H7 (cell line): ENCODE measurements at regions not wholly inside any gene's neighbourhood (a gene's known extent, or its start where the extent isn't known, plus 50 kb on each side); places are given as distances from the start of the nearest gene placed in this dataset.

Experiments used
- DNase-seq: peaks from one replicate; pipeline ENCODE4 v3.0.0; 2012
- H3K27me3 ChIP-seq: 2 replicates; pipeline ENCODE4 v1.6.0; 2011; ENCODE audit warnings: mild to moderate bottlenecking, low read length; ENCODE audit not compliant: control insufficient read depth, insufficient read depth
- H3K36me3 ChIP-seq: replicated peaks from 2 replicates; pipeline ENCODE4 v1.5.1; 2011; ENCODE audit warnings: low read length; ENCODE audit not compliant: control insufficient read depth, insufficient read depth
- H3K4me3 ChIP-seq: 2 replicates; pipeline ENCODE4 v1.5.1; 2011; ENCODE audit warnings: low read depth, mild to moderate bottlenecking, control low read depth, low read length, moderate library complexity; ENCODE audit not compliant: insufficient read depth

DNA sequence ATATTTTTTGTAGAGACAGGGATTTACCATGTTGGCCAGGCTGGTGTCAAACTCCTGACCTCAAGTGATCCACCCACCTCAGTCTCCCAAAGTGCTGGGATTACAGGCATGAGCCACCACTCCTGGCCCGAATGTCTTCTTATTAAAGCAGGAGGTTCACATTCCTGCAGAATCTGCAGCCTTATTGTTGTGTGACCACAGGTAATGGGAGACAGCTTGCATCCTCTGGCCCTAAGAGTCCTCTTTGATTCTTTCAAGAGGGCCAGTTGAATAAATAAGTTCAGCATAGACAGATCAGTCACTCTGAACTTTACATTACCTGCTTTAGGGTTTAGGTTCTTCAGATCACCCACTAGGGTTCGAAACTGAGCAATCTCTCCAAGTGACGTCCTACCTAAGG is 172.9 kb upstream of the TOPAZ1 start:
- Histone ChIP-seq H3K4me3 (no peak overlapping the region), H3K36me3 (no peaks in the 10 kb centered on the region), H3K27me3 (no peaks in the 10 kb centered on the region)
- DNase-seq: peak; percentile 4

DNA sequence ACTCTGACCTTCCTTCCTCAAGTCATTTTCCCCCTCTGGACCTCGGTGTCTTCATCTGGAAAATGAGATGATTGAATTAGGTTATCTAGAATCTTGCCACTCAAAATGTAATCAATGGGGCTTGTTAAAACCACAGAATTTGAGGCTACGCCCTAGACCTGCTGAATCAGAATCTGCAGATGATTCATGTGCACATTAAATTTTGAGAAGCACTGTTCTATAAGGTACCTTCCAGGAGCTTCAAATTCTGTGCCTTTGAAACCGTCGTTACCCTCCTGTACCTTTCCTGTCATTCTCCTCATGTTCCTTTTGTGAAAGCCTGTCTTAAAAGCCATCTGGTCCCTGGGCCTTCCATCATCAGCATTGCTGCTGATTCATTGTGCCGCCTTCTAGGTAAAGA is 172.4 kb upstream of the TOPAZ1 start:
- DNase-seq: no peak
- no peaks in the 10 kb centered on the region for H3K36me3 ChIP-seq
- H3K27me3 ChIP-seq: no peaks in the 10 kb centered on the region
- H3K4me3 ChIP-seq: no peak overlapping the region

DNA sequence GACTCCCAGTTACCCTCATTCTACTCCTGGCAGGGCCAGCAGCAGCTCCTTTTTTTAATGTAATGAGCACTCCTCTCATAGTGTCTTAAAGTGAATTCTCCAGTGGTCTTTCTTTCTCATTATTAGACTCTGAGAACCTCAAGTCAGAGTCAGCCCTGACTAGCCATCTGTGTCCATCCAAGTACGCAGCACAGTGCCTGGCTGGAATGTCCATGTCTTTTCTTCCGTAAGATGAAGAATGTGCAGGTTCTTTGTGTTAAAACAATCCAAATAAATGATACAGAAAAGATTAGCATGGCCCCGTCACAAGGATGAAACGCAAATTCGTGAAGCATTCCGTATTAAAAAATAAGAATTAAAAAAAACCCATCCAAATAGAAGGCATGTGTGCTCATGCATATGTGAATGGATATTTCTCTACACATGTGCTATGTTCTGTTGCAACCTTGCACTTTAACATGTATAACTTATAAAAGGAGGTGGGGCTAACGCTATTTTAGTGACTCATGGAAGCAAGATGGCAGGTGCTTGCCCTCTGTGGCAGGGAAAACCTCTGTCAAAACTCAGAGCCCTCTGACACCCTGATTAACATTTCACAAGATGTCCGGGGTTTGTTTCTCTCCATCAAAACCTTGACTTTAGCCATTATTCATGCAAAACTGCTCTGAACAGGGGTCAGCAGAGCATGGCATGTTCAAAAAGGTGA is 170.7 kb upstream of the TOPAZ1 start:
- H3K27me3 ChIP-seq: no peaks in the 10 kb centered on the region

DNA sequence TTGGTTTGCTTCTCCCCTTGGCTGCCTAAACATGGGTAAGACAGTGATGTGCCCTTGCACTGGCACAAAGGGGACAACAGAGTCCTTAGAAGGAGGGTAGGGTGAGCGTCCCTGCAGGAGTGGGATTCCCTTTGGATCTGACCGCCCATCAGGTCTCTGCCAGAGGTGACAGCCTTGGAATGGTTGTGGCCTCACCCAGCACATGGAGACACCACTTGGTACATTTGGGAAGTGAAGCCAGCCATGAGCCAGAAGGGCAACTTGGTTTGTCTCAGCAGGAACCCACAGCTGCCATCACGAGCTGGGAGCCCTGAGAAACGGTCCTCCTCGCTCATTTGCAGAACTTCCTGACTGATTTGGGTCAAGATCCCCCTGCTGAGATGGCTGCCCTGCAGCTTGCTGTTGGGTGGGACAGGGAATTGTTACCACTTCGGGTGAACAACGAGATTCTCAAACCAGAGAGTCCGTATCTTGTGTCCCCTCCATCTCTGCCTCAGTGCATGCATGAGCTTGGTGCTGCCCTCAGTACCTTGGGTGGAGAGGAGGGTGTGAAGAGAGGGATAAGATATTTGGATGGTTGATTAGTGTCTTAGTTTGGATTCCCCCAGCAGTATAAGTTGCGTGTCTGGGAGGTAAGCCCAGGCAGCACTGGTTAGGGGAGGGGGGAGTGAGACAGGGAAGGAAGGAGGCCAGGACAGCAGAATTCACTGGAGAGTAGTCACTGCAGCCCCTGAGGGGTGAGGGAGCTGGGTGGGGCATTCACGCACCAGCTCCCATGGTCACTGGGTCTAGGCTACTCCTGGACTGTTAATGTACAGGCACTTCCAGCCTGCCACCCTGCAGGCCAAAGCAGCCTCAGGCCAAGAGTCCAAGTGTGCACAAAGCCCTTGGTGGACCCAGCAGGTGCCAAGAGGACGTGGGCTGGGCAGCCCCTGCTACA is 168.8 kb upstream of the TOPAZ1 start:
- no peaks in the 10 kb centered on the region for H3K36me3 ChIP-seq
- H3K27me3 ChIP-seq: no peaks in the 10 kb centered on the region
- no peak overlapping the region for H3K4me3 ChIP-seq
- DNase-seq: no peak

More for the DNA sequence above, 170.7 kb upstream of the TOPAZ1 start:
- DNase-seq: no peak
- Histone ChIP-seq H3K4me3 (no peak overlapping the region), H3K36me3 (no peaks in the 10 kb centered on the region)

DNA sequence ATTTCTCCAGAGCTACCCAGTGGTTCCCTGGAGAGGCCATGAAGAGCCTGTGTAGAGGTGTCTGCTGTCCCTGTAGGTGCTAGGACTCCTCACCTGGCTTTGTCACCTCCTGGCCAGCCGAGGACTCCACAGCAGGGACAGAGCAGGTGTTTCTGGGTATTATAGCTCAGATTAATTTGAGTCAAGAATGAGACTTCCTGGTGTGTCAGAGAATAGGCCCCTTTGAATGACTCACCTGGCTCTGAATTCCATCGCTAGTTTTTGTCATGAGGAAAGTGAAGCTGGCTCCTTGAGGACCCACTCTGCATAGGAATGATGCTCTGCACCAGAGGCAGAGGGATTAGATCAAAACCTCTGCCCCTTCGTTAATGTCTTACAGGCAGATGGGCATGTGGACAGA is 167.5 kb upstream of the TOPAZ1 start:
- Histone ChIP-seq H3K4me3 (no peak overlapping the region), H3K36me3 (no peaks in the 10 kb centered on the region), H3K27me3 (no peaks in the 10 kb centered on the region)
- peak; percentile 65 for DNase-seq

DNA sequence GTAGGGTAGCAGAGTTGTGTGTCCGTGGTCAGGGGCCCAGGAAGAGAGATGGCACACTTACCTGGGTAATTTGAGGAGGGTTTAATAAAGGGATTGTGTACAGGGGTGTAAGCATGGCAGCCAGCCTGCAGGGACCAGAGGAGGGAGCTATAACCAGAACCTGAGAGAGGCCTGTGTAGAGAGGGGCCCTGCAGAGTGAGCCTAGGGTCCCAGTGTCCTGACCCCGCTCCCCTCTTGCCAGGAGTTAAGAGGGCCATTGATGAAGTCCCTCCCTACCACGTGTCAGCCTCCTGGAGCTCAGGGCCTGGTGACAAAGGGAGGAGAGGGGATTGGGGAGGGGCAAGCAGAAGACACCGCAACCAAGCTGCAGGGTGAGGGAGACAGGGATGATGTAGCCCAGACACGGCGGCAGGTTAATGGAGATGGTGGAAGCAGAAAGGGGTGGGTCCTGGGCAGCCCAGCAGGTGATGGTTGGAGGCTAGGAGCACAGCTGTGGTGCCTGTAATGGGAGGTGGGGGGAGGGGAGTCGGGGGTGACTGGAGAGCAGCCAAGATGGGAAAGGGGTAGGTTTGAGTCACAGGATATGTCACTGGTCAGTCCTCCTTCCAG is 165.4 kb upstream of the TOPAZ1 start:
- H3K27me3 ChIP-seq: no peaks in the 10 kb centered on the region
- DNase-seq: peak; percentile 41
- H3K36me3 ChIP-seq: no peaks in the 10 kb centered on the region
- no peak overlapping the region for H3K4me3 ChIP-seq

DNA sequence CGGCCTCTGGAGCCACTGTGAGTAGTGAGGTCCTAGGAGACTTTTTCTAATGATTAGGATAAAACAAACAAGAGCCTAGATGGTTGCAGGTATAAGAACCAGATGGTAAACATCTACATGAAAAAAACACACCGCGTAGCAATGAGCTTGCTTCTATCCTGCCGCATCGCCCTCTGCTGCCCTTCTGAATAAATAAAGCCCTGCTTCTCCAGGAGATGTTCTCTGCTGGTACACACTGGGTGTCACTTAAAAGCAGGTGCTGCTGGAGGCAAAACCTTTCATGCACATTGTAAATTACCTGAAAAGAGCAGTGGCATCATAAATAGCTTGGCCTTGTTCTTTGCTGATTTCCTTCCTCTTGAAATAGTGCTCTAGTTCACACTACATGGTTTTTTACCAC is 164.4 kb upstream of the TOPAZ1 start:
- Histone ChIP-seq H3K36me3 (no peaks in the 10 kb centered on the region), H3K27me3 (no peaks in the 10 kb centered on the region), H3K4me3 (no peak overlapping the region)
- peak; percentile 45 for DNase-seq

DNA sequence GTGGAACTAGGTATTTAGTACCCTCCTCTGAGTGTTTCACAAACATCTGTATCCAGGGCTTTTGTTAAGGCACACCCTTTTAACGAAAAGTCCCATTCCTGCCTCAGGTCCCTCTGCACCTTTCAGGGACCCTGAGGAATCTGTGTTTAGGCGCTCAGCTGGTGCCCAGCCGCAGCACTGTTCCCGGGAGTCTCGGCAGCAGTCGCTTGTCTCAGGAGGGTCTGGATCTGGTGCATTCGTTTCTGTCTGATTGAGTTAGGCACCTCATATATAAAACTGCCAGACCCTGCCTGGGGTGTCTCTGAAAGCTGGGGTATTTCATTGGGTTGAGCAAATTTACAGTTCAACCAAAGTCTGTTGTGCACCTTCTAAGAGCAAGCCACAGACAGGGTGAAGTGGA is 162.8 kb upstream of the TOPAZ1 start:
- no peak for DNase-seq
- no peaks in the 10 kb centered on the region for H3K36me3 ChIP-seq
- no peaks in the 10 kb centered on the region for H3K27me3 ChIP-seq
- no peak overlapping the region for H3K4me3 ChIP-seq

DNA sequence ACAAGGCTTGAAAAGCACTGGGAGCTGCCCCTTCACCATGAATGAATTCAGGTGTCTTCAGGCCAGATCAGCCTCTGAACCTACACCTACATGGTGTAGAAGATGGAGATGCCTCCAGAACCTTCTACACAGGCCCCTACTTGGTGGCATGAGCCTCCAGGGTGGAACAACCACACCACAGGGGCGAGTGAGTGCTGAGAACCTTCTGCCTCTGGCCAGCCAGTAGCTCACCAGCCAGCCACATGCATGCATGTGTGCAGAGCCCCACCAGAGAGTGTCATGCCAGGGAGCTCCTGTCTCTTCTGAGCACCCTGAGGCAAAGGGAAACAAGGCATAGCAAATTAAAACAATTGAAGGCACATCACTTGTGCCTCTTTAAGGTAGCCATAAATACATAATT is 161.8 kb upstream of the TOPAZ1 start:
- no peaks in the 10 kb centered on the region for H3K27me3 ChIP-seq
- H3K4me3 ChIP-seq: no peak overlapping the region
- no peak for DNase-seq
- no peaks in the 10 kb centered on the region for H3K36me3 ChIP-seq

DNA sequence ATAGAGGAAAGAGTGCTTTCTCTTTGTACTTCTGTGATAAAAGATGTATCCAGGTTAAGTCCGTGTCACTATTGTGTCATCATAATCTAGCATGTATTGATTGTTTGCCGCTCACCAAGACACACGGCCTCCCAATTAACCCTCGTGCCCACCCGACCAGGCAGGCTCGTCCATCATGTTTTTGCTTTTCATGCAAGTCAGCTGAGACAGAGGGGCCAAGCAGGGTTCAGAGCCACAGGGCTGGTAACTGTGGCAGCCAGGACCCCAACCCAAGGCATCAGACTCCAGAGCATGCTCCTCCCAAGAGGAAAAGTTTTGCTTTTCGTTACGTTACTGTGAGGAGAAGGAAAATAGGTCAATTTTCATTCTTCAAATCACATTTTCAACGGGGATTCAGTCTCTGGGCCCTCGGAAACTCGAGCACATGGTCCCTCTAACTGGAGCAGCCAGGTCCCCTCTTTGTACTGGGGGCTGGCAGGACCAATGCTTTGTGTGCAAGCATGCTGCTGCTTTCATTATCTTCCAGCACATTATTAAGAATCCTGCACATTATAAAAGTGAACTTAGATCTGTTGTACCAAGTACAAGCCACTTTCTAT is 161.1 kb upstream of the TOPAZ1 start:
- DNase-seq: no peak
- H3K27me3 ChIP-seq: no peaks in the 10 kb centered on the region
- no peak overlapping the region for H3K4me3 ChIP-seq
- H3K36me3 ChIP-seq: no peaks in the 10 kb centered on the region

DNA sequence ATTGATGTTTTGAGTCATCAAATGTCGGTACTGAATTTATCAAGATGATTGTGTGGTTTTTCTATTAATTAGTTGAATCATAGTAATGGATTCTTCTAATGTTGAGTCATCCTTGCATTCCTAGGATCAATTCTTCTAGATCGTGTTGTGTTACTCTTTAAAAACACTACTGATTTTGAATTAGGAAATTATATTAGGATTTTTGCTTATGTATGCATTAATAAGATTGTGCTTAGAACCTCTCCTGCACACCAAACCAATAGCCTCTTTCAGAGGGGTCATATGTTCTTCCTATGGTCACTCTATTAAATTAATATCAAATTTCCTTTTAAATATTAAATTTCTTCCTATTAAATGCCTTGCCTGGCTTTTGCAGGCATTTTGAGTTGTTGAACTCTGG is 151.7 kb upstream of the TOPAZ1 start:
- Histone ChIP-seq H3K4me3 (no peak overlapping the region), H3K27me3 (no peaks in the 10 kb centered on the region), H3K36me3 (no peaks in the 10 kb centered on the region)
- no peak for DNase-seq

DNA sequence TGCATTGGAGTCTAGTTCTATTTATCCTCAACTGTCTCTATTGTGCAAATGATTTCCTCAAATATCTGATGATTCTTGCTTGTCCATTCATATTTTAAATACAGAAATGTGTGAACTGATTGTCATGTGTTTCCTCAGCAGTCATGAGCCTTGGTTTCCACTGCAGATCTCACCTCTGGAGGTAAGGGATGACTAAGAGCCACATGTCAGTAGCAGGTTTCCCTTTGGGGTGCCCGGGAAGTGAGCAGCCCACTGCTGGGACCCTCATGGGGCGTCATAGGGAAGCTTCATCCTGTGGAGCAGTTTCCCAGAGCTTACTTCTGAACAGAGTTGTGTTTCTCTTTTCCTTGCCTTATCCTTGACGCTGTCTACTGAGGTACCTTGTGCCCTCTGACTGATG is 149.2 kb upstream of the TOPAZ1 start:
- H3K27me3 ChIP-seq: no peaks in the 10 kb centered on the region
- no peak for DNase-seq
- no peaks in the 10 kb centered on the region for H3K36me3 ChIP-seq
- H3K4me3 ChIP-seq: no peak overlapping the region

DNA sequence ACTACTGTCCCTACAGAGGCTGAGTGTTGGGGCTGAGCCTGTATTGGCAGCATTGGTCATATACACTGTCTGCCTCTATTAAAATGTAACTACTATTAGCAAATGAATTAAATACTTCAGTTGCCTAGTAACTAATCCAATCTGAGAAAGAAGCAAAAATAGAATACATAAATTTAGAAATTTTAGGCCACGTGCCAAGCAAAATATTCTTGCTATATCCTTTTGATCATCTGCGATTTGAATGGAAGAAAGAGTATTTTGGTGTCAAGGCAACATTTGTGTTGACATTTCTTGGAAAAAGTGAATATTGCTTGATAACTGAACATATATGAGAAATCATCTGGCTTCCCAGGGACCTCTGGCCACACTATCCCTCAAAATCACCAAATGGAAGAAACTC is 148.2 kb upstream of the TOPAZ1 start:
- DNase-seq: no peak

DNA sequence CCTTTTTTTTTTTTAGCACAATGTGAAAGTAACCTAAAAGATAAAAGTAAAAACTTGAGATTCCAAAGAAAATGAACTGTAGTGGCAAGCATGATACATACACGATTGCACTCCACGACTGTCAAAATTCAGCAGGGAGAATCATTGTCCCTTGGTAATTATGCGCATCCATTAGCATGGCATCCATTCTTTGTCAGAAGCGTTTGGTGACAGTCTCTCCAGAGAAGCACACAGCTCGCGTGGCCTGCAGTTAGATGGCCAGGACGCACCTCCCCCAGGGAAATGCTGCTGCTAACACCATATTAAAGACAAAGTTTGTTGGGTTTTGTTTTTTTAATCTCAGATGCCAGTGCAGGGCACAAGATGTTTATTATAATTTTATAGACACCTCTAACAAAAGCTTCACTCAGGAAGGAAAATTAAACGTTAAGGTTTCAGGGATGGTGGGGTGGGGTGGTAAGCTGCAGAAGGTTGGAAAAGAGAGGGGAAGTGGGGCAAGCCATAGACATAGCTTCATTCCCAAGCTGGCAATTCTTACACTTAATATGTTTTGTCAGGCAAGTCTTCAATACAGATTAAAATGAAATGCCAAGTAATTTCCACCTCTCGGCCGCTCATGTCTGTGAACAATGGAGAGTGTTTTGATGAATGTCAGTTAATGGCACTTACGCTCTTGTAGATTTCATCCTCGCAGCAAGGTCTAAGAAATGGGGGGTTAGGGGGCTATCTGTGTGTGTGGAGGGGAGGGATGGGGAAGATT is 142.8 kb upstream of the TOPAZ1 start:
- DNase-seq: no peak
- H3K27me3 ChIP-seq: no peaks in the 10 kb centered on the region
- H3K36me3 ChIP-seq: no peaks in the 10 kb centered on the region
- no peak overlapping the region for H3K4me3 ChIP-seq

More for the DNA sequence above, 148.2 kb upstream of the TOPAZ1 start:
- Histone ChIP-seq H3K27me3 (no peaks in the 10 kb centered on the region), H3K4me3 (no peak overlapping the region), H3K36me3 (no peaks in the 10 kb centered on the region)
